Activated T-cell treated with anti-CD3 and anti-CD28 coated beads for 48 hours (primary cell): ENCODE measurements at regions not wholly inside any gene's neighbourhood (a gene's known extent, or its start where the extent isn't known, plus 50 kb on each side); places are given as distances from the start of the nearest gene placed in this dataset.

Experiments
- DNase-seq: peaks from one replicate; pipeline ENCODE4 v3.0.0-alpha.2; 2020; ENCODE audit warnings: low read depth

DNA sequence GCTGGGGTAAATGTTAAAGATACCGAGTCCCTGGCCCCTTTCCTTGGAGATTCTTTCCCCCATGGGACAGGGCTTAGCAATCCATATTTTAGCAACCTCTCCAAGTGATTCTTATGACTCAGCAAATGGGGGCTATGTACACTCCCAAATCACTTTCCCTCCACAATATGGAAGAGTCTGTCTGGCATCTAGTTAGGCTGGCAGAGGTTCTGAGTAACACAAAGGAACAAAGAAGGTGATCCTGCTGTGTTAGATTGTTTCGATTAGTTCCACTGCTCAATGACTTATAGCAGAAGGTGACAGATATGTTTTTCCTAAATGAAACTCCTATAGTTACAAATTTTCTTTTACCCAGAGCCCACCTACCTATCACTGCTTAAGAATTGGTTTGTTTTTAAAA lies 154.0 kb upstream of the SYT13 start:
- no peak for DNase-seq

DNA sequence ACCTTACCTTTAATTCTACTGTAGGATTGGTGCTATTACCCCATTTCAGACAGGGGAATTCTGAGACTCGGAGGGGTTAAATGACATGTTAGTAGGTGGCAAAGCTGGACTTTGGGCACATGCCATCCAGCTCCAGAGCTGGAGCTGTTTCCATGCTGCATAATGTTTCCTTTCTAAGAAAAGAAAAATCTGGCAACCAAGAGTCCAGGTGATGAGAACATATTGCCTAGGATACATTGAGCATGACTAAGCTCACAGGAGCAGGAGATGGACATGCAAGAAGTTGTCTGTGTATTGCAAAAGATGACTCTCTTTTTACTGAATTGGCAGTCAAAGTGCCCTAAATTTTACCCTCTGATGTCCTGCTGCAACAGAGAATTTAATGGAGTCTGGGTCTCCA lies 150.8 kb upstream of the SYT13 start:
- no peak for DNase-seq

DNA sequence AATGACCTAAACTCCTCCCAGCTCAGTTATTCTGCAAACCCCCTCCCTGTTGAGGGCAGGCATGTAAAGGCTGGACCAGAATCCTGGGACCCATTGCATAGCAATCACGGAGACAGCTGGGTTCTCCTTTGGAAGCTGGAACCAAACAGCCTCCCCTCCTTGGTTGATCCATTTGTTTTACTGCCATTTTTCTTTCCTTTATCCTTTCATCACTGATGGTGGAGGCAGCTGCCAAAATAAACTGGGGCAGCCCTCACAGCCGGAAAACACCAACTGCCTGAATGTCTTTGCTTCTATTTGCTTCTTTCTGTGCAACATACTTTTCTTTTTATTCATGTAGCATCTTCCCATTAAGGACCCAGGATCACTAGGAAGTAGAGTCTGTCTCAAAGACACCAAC lies 150.0 kb upstream of the SYT13 start:
- DNase-seq: no peak

DNA sequence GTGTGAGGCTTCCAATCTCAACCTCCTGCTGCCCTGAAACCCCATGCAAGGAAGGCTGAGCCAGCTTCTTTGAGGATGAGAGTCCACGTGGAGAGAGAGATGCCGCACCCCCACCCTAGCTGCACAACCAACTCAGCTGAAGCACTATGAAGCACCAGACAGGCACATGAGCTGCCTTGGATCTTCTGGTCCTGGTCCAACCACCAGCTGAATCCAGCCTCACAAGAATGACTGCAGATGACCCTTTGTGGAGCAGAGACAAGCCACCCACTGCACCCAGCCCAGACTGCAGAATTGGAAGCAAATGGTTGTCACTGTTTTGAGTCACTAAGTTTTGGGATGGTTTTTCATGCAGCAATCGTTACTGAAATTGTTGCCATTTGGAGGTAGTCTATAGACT lies 149.6 kb upstream of the SYT13 start:
- DNase-seq: no peak

DNA sequence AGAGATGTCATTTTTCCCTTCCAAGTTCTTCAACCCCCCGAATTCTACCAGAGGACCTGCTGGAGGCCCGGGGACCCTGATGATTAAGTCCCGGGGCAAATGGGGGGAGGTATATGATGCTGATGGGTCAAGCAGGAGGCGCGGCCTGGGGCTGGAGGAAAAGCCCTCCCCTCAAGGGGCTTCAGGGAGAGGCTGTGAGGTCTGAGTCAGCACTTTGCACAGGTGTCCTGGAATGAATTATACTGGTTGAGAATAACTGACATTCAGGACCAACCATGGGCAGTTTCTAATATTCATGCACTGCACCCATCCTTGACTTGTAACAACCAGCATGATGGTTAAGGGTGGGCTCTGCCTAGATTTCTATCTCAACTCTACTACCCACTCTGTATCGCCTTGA lies 146.8 kb upstream of the SYT13 start:
- DNase-seq: no peak

DNA sequence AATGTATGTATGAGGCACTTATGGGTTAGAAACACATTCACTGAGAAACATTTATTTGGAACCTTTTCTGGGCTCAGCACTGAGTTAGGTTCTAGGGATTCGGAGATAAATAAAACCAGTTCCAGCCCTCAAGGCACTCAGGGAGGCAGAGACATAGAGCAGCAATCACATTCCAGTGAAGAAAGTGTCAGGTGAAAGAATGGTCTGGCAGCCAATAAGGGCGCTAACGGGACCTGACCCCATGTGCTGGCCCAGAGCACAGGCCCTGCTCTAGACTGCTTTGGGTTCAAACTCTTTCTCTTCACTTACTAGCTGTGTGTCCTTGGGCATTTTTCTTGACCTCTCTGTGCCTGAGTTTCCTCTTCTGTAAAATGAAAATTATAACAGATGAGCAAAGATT lies 146.0 kb upstream of the SYT13 start:
- no peak for DNase-seq

DNA sequence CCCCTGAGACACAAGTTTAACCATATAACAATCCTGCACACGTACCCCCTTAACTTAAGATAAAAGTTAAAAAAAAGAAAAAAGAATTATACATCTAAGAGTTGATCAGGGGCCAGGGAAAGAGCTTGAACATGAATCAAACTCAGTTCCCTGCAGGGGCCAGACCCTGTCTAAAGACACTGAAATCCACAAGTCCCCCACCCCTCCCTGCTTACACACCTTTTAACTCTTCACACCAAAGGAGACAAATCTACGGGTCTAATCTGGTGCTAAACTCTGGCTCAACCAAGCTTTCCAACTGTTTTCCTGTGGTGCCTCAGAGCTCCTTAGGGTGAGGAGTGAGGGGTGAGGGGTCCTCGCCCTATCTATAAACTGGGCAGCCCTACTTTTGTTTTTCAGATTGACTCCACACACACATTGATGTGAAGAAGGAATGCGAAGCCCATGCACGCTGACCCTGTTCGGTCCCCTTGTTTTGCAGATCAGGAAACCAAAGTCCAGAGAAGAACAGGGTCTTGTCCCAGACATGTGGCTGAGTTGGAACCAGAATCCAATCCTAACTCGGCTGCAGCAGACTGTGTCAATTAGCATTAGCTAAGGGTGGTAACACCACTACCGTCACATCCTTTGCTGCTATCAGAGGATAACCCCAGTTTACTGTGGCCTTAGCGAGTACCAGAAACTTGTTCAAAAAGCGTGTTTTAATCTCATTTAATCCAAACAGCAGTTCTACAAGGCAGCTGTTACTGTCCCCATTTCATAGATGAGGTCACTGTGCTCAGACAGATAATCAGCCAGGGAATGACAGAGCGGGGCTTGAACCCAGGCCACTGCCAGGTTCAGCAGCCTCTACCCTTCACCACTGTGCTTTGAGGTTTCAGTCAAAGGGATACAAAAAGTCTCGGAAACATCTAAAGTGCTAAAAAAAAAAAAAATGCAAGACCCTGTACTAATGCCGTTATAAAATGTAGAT lies 145.2 kb upstream of the SYT13 start:
- DNase-seq: no peak

DNA sequence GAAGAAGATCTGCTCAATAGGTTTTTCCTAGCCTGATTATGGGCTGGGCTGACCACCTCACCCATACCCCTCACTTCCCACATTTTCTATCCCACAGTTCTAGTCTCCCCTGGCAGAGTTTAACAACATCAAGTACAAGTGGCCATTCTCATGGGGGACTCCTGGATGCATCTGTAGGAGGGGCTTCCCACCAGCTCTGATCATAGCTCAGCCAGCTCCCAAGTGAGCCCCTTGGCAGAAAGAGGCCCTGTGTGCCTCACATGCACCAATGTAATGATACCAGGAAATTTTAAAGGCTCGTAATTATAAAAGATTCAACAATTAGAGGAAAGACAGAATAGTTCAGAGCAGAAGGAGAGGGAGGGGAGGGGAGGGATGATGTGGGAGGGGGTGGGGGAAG lies 144.2 kb upstream of the SYT13 start:
- no peak for DNase-seq

DNA sequence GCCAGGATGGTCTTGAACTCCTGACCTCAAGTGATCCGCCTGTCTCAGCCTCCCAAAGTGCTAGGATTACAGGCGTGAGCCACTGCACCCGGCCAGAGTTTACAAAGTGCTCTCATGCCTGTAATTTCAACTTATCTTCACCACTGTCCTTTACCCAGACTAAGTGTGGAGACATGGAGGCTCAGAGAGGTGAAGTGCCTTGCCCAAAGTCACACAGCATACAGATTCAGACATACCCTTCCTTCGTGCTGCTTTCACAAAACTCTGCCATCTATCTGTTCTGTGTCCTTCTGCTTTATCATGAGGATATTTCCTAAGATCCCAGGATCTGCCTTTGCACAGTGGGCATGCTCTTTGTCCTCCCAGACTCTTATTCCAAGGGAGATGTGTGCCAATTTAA lies 143.6 kb upstream of the SYT13 start:
- no peak for DNase-seq

DNA sequence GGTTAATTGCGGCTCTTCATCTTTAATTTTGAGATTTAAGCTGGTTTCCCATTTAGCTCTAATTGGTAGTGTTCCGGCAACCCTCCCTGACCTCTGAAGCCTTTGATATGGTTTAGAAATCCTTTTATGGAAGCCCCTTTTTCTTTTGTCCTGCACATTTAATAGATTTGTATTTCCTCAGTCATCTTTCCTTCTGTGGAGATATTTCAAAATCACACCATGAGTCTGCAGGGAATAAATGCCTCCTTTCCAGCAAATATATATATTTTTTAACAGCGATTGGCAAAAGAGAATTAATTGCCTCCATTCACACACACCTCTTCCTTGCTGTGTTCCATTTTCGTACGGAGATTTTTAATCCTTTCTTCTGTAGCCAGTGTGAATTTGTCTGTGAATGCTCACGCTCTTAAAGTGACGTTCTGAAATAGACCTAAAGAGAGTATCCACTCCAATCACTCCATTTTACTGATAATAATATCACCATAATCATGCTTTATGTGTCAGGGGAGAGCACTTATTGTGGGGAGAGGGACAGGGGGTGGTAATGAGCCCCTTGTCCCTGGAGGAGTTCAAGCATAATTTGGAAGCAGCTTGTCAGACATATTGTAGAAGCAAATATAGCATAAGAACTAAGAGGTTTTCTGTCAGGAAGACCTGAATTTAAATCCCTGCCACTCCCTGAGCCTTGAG lies 142.5 kb upstream of the SYT13 start:
- no peak for DNase-seq

DNA sequence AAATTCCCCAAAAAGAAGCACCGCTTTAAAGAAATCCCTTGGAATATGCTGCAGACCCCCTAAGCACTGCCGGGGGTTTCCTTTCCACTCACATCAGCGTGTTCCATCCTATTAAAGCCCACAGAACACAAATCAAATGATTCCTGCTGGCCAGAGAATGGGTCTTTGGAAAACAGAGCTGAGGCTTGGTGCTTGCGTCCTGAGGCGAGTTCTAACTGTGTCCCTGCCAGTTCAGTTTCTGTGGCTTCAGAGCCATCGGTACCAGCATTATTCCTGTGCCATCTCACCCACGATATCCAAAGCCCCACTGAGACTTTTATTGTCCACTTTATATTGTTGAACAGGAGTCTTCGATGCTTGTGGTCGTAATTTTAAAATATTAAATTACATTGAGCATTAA lies 142.0 kb upstream of the SYT13 start:
- no peak for DNase-seq

DNA sequence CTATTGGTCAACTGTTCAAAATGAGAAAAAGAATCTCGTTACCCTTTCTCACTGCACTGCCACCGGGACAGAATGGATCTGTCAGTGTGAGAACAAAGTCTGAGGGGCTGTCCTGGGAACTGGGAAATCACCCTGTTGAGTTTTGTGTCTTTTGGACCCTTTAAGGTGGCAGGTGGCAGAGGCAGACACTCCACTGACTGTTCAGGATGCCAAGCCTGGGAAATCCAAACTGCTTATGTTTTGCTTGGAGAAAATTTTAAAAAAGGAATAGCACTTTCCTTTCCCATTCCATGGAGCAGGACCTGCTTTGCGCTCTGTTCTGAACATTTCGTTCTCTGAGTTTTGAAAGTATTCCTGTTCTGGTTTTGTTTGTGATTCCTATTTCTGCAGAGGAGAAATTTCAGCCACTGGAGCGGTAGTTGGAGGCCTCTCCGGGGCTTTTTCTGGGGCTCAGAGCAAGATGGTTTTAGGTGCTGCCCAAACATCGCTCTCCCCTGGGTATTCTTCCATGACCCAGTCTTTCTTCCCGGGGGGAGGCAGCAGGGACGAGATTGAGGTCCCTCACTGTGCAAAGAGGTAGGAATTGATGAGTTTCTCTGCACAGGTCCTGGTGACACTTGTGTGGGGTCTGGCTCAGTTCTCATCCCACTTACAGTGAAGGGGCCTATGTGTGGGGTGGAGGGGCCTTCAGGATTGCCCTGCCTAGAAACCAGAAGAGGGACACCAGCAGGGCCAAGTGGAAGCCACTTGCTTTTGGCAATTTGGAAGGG lies 138.5 kb upstream of the SYT13 start:
- DNase-seq: no peak

DNA sequence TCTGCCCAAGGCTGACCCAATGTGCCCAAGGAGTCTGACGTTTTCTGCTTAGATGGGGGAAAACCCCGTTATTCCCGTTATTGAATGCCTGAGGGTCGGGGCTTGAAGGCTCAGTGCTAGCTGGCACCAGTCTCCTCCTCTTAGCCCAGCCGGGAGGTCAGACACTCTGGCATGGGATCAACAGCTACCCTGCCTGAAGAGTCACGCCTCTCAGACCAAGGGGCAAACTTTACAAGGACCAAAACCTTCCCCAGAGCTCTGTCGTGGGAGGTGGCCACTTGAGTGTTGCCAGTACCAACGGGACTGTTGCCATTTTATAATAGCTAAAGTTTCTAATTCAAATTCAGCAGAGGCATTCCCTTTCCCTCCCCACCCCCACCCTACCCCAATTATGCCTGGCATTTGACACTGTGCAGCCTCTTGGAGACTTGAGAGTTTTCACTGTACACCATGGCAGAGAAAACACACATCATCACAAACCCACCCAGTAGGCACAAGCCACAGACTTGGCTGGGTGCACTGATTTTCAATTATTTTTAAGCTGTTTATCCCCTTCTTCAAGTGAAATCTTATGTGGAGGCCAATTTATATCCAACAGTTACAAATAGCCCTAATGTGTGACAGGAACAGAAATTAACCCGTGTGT lies 137.5 kb upstream of the SYT13 start:
- DNase-seq: no peak

DNA sequence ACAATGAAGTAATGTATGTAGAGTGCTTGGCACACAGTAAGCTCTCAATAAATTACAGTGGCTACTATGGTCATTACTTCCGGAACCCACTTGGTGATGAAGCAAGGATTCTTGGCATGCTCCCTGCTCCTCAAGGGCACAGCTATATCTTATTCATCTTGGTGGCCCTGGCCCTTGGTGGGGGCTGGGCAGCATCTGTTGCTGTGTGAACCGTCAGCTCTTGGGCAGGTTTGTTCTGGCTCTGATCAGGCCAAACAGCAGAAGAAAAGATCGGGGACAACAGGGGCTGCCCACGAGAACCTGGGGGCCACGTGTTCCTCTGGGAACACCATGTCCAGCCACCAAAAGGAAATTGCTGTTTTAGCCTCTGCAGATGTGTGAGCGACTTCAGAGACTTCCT lies 136.9 kb upstream of the SYT13 start:
- DNase-seq: no peak

DNA sequence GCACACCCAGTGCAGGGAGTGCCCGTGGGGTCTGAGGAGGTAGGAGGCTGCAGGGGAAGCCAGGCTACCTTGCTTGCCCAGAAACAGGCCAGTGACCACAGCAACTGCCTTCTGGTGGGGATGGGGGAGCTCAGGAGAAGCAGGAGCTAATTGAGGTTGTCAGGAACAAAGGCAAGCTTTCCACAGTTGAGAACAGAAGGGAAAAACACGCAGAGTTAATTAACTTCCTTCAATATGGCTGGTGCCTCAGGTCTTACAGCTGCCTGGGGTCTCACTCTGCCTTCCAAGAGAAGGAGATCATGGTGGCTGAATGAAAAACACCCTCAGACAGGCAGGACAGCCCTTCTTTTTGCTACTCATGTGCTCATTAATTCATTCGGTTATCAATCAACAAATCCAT lies 127.9 kb upstream of the SYT13 start:
- no peak for DNase-seq

DNA sequence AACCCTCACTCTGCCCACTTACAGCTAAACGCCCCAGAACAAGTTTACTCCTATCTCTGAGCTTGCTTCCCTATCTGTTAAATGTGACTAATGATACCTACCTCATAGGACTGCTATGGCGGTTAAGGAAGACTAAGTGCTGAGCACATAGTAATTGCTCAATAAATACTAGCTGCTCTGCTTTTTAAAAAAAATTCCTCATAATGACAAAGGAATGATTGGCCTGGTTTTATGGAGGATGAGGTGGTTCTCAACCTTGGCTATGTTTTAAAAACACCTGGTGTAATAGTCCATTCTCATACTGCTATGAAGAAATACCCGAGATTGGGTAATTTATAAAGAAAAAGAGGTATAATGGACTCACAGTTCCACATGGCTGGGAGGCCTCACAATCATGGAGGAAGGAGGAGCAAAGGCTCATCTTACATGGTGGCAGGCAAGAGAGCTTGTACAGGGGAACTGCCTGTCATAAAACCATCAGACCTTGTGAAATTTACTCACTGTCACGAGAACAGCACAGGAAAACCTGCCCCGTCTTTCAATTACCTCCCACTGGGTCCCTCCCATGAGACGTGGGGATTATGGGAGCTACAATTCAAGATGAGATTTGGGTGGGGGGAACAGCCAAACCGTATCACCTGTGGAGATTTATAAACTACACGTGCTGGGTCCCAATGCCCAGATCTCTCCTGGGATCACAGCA lies 127.2 kb upstream of the SYT13 start:
- DNase-seq: no peak

DNA sequence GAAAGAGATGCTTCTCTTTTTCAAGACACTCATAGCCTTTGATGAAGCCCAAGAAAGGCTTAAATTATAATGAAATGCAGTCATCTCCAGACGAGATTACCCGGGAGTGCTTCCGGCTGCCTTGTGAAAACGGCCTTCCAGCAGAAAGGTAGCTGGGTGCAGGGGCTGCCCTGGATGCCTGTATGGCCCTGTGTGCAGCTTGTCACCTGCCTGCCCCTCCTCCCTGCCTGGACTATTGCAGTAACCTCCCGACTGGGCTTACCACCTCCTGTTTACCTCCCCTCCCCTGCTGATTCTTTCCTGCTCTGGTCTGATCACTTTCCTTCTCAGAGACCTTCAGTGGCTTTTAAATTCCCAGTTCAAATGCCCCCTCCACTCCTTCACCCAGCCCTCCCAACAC lies 126.4 kb upstream of the SYT13 start:
- no peak for DNase-seq

DNA sequence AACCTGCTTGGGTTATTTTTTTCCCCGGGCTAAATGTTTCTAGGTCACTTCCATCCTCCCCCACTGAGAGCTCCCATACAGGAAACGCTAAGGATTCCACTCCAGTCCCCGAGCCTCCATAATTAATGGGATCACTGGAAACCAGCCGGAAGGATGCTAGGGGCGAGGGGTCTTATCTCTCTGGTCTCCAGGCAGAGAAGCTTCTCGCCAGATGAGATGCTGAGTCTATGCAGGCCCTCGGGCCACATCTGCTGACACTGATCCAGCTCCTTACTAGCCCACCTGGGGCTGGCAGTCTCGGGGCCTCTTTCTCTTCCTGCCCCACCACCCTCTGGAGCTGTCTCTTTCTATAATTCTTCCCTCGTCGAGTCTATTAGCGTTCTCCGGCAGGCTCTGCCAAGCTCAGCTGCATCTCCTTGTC lies 125.9 kb upstream of the SYT13 start:
- no peak for DNase-seq

DNA sequence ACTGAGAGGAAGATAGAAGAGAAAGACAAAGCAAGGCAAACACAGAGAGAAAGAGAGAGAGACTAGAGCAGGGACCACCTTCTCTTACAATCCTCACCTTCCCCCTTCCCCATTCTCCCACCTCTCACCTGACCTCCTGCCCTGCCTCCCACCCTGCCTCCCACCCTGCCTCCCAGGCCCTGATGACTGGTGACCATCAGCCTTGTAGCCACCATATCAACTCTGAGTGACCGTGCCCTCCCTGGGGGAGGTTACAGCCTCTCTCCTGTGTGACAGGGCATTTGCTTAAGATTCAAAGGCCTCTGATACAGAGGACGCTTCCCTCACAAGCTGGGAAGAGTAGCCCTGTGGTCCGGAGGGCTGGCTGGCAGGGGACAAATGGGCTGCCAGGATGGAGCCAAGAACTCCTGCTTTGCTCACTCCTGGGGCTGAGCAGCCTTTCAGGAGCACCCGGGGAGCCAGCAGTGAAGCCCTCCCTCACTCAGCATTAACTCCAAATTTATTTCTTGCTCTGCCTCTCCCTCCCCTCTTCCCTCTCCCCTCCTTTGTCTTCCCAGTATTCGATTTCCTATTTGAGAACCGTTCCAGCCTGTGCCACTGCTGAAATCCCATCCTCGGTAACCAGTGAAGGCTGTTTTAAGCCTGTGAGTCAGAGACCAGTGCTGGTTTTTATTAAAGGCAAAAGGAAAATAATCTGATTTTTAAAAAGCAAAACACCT lies 125.2 kb upstream of the SYT13 start:
- DNase-seq: no peak

DNA sequence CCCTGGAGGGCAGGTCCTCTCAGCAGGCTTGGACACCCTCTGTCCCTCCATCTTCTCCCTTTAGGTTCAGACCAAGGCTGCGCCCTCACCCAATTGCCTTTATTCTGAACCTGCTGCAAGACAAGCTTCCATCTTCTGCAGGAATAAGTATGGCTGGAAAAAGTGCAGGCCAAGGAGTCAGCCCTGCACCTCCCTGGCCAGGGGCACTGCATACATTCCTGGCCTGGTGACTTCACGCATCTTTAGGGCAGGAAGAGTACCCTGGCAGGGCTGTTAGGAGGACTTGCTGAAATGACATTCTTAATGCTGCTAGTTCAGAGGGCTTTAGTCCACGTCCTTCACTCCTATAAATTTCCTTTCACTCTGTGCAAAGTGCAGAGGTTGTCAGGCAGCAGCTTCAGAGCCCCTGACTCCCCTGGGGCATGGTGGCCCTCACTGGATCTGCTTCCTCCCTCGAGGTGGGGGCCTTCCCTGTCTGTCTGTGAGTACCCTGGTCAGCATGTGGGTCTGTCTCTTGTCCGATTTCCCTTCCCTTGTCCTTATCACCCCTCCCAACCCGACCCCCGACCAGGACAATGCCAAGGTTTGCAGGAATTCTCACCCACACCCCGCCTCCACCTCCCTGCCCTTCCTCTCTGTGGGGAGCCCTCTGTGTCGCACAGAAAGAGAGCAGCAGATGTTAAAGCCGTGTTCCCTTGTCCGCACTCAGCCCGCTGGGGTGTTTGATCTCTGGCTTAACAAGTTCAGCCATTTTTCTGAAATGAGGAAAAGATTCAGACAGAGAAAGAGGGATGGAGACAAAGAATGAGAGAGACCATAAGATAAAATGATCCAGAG lies 124.5 kb upstream of the SYT13 start:
- no peak for DNase-seq
